ENCODE measurements at regions not wholly inside any gene's neighbourhood (a gene's known extent, or its start where the extent isn't known, plus 50 kb on each side); places are given as distances from the start of the nearest gene placed in this dataset.

DNA sequence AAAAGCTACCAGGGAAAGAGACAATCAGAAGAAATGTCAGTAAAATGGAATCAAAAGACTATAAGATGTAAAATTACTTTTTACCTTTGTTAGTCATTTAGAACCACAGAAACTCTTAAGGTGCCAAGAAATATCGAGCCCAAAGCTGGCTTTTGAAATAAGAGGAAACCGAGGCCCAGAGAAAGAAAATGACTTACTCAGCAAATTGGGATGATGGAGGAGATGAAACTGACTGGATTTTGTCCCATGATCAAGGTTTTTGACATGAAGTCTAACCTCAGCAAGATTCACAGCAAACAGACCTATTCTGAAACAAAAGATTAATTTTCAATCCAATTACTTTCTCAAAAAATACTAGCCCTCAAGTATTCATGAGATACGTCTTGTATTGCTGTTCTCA, 696.2 kb upstream of the WWC1 start:
- DNase-seq (ENCODE audit: low read depth) = no peak
- TF ChIP-seq, protein P1, sequence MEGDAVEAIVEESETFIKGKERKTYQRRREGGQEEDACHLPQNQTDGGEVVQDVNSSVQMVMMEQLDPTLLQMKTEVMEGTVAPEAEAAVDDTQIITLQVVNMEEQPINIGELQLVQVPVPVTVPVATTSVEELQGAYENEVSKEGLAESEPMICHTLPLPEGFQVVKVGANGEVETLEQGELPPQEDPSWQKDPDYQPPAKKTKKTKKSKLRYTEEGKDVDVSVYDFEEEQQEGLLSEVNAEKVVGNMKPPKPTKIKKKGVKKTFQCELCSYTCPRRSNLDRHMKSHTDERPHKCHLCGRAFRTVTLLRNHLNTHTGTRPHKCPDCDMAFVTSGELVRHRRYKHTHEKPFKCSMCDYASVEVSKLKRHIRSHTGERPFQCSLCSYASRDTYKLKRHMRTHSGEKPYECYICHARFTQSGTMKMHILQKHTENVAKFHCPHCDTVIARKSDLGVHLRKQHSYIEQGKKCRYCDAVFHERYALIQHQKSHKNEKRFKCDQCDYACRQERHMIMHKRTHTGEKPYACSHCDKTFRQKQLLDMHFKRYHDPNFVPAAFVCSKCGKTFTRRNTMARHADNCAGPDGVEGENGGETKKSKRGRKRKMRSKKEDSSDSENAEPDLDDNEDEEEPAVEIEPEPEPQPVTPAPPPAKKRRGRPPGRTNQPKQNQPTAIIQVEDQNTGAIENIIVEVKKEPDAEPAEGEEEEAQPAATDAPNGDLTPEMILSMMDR (conservative IDR thresholded peaks at IDR 0.05; ENCODE audit: control insufficient read depth, insufficient read depth, low read depth, low read length) = no peak
- H3K4me3 ChIP-seq (ENCODE audit: control insufficient read depth, low read depth, low read length) = no peak overlapping the region

DNA sequence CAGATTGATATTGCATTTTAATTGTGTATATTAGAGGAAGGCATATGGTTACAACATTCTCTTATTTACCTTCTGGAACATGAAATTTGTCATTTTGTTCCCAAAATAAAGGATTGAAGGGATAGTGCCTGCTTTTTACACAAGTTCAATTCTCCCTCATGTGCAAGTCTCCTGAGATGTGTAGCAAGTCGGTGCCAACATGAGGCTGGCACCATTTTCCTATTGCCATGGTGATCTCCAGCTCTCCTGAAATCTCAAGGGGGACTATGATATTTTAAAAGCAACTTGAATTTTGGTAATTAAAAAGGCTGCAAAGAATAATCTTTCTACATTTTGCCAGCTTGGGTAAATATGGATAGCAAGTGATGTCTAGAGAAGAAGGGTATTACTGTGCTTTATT, 693.3 kb upstream of the WWC1 start:
- no peak for DNase-seq (ENCODE audit: low read depth)
- TF ChIP-seq, protein P1 (conservative IDR thresholded peaks at IDR 0.05; ENCODE audit: control insufficient read depth, insufficient read depth, low read depth, low read length) = no peak
- no peak overlapping the region for H3K4me3 ChIP-seq (ENCODE audit: control insufficient read depth, low read depth, low read length)

DNA sequence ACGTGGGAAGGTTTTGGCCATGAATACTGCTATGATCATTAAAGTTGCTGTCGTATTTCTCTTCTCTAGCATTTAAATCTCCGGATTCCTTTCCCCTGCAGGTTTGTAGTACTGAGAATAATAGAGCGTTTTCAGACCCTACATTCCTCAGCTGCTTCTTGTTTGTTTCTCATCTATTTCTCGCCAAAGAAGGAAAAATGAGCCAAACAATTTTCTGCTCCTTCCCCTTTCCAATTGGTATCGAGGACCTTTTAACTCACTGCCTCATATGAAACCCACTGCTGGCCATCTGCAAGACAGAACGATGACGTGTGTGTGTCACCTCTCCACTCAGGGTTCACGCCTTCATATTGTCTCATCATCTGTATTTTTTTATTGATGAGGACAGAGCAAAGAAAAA, 689.4 kb upstream of the WWC1 start:
- DNase-seq (ENCODE audit: low read depth) = peak; percentile 43
- no peak overlapping the region for H3K4me3 ChIP-seq (ENCODE audit: control insufficient read depth, low read depth, low read length)

DNA sequence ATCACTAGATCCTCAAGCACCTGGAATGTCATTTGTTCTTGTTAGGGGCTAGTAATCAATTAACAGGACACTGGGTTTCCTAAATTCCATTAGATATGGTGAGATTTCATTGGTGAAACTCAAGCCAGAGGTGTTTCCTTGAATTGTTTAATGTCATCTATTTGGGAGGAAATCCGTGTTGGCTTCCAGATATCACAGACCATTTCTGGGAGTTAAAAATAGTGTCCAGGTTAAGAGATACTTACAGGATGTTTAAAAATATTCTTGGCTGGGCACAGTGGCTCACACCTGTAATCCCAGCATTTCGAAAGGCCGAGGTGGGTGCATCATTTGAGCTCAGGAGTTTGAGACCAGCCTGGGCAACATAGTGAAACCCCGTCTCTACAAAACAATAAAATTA, 688.3 kb upstream of the WWC1 start:
- no peak overlapping the region for H3K4me3 ChIP-seq (ENCODE audit: control insufficient read depth, low read depth, low read length)
- TF ChIP-seq, protein P1 (conservative IDR thresholded peaks at IDR 0.05; ENCODE audit: control insufficient read depth, insufficient read depth, low read depth, low read length) = no peak
- no peak for DNase-seq (ENCODE audit: low read depth)

More for the DNA sequence above, 689.4 kb upstream of the WWC1 start:
- TF ChIP-seq, protein P1 (conservative IDR thresholded peaks at IDR 0.05; ENCODE audit: control insufficient read depth, insufficient read depth, low read depth, low read length) = no peak

DNA sequence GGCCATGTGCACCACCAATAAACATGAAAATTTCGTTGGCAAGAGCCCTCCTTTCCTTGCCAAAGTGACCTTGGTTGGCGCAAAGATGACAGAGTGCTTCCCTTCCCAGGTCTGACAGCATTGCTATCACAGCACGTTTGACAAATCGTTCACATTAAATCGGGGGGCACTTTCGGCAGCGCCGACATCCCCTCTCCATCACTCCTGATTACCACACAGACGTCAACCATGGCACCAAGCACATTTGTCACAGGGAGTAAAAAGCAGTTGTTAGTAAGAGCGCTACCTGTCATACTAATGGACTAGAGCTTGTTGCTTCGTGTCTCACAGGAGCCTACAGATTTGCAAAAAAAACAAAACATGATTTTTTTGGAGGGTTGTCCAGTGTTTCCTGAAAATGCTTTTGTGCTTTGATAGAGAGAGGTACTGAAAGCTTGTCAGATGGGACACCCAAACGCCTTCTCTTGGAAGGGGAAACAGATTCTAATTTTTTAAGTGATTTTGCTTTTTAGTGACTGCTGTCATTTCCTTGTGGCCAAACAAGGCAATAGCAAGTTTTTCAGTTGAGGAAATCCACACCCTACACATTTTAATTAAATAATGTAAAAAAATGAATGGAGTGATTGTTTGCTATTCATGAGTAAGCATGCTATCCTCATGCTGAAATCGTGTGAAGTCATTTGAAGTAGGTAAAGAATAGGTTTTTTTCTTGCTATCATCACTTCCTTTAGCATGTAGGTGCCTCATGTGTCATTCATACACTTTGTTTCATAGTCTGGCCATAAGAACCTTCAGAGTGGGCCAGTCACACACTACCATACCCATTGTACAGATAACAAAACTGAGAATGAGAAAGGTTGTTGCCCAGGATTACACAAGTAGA, 682.8 kb upstream of the WWC1 start:
- no peak for DNase-seq (ENCODE audit: low read depth)
- no peak overlapping the region for H3K4me3 ChIP-seq (ENCODE audit: control insufficient read depth, low read depth, low read length)
- TF ChIP-seq, protein P1 (conservative IDR thresholded peaks at IDR 0.05; ENCODE audit: control insufficient read depth, insufficient read depth, low read depth, low read length) = peak; percentile 13

DNA sequence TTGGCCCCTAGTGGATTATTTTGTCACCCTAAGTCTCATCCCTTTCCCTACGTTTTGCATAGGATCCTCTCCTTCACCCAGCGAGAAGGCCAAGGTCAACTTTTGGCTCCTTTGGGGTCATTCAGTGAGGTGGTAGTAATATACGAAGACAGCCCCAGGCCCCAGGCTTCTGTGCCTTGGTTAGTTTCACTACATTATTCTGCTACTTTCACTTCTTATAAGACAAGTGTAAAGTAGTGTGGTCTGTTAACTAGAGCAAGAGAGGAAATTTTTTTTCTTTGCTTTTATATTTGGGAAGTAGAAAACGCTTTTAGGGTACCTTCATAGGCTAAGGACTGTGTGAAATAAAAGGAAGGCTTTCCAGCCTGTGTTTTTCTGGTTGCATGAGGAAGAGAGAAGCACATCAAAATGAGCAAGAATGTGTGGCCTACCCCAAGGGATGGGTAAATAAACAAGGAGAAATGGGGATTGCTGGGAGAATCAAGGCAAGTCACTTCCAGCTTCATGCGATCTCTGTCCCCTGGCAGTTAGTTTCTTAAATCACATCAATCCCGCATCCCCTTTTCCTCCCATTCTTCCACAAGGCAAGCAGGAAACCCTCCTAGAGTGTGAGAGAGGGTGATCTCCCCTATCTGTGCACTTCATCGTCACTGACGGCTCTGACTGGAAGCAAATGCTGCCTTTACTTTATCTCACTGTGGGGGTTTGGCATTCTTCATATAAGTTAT, 677.0 kb upstream of the WWC1 start:
- DNase-seq (ENCODE audit: low read depth) = no peak
- TF ChIP-seq, protein P1 (conservative IDR thresholded peaks at IDR 0.05; ENCODE audit: control insufficient read depth, insufficient read depth, low read depth, low read length) = no peak
- H3K4me3 ChIP-seq (ENCODE audit: control insufficient read depth, low read depth, low read length) = no peak overlapping the region
